ENCODE measurements at regions not wholly inside any gene's neighbourhood (a gene's known extent, or its start where the extent isn't known, plus 50 kb on each side); places are given as distances from the start of the nearest gene placed in this dataset.
A peak's percentile ranks its signal among the peaks of the same experiment; 100 is the strongest.

DNA sequence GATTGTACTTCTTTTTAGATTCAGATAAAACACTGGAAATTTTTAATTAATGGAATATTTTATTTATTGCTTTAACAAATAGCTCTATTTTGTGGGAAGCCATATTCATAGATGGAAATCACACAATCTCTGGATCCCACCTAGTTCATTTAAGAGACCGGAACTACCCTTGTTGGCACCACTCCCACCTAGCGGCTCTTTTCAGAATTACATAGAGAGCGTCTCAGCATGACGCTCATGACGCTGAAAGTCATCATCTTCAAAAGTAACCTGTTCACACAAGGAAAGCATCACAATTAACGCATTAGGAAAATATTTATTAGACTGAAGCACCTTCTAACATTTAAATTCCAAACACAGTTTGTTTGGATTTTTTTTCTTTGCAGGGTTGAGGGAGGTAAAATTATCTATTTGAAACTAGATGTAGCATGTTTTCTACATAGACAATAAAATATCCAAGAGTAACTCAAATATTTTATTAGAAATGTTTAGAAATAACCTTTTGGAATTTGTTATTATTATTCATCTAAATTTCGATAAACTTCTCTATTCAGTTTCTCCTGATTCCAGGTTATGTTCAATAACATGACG is 214.9 kb upstream of the ARRDC4 start:
- peak; percentile 20 for DNase-seq

DNA sequence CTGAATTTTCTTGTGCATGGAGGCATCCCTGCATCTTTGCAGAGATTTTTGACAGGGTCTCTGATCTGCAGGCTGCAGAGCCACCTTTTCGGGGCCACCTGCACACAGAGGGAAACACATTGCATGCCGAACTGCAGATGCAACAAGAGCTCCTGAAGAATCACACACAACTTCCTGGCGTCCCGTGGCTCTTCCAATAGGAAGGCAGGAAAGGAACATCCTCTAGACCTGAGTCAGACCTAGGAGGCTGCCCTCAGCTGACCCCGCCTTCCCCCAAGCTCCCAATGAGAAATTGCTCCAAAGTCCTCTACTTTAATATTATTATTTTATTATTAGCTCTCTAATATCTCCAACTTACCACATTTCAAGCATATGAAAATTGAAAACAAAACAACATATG is 213.2 kb upstream of the ARRDC4 start:
- DNase-seq: peak; percentile 0

GRCh38 chr15:97748576-97748975 is 211.9 kb upstream of the ARRDC4 start:
- no peak for DNase-seq

DNA sequence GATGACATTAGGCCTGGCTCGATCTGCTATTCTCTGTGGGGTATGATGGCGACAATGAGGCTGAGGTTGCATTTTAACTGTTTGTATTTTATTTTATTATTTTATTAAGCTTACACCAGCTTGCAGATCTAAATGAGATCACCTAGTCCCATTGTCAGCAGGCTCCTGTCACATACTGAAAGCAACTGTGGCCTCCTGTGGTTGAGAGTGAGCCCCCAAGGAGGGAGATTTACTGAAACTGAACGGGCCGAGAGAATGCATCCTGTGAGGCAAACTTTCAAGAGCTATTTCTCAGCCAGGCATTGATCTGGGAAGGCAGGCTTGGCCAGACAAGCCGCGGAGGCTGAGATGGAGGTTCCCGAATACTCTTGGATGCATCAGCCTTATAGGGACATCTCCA is 210.4 kb upstream of the ARRDC4 start:
- no peak for DNase-seq

DNA sequence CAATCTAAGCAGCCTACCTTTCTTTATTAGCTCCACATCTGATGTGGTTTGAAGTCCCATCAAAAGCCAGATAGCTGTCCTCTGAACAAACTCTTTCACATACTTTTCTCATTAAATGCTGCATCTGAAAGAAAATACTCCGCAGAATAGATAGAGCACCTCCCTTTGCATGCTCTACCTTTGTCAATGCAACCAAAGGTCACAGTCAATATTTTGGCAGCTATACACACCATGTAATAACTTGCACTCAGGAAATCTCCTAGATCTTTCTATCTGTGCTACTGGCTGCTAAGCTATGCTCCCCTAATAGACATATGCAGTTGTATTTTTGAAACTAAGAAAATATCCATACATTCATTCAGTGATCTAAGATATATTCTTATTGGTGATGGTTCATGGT is 204.8 kb upstream of the ARRDC4 start:
- DNase-seq: no peak

DNA sequence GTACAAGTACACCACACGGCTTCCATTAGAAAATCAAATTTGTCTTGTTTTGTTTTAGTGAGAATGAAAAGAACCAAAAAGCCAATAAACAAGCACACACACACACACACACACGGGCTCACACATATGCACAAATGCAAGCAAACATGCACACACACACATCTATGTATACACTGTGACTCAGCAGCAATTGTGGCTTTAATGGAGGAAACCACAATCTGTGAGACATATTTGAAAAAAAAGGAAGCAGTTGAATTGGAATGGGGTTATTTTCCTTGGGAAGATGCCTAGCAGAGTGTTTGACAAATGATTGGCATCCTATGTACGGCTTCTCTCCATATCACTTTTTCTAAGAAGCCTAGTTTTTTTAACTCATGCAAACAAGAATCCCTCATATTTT is 201.1 kb upstream of the ARRDC4 start:
- DNase-seq: peak; percentile 73

DNA sequence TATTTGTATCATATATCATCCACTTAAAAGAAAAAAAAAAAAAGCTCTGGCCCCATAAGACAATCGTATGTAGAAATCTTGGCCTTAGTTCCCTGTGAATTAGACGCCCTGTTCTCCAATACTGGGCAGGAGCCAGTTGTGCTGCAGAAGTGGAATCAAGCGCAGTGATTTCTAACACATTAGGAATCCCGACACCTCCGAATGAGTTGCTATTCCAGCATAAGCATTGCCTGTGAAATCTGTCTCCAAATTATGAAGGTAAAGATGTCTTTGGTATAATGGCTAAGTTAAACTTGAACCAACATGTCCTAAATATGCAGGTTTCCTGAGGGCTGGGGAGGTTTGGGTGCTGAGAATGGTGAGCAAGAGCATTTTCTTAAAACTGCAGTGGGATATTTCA is 199.4 kb upstream of the ARRDC4 start:
- DNase-seq: no peak

GRCh38 chr15:97783240-97783639 is 177.3 kb upstream of the ARRDC4 start:
- no peak for DNase-seq

DNA sequence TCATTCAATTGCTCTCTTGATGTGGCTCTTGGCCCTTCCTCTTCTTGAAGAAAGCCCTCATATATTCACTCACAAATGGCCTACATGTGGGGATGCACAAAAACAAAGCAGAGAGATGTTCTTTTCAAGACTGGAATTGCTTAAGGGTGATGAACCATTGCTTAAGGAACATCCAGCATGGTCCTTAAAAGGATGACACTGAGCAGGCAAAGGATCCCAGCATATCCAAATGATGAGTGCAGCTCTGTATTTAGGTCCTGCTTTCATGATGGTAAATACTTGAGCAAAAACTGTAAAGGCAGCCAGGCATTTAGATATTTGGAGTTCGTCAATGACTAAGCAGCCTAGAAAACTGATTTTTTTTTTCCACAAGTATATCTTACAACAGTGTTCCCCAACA is 173.8 kb upstream of the ARRDC4 start:
- DNase-seq: no peak

- no peak for DNase-seq
Observed at GRCh38 chr15:97790180-97790579, 170.3 kb upstream of the ARRDC4 start.

- DNase-seq: no peak
Observed at GRCh38 chr15:97791824-97792792, 168.4 kb upstream of the ARRDC4 start.

GRCh38 chr15:97804950-97805349 is 155.6 kb upstream of the ARRDC4 start:
- no peak for DNase-seq

DNA sequence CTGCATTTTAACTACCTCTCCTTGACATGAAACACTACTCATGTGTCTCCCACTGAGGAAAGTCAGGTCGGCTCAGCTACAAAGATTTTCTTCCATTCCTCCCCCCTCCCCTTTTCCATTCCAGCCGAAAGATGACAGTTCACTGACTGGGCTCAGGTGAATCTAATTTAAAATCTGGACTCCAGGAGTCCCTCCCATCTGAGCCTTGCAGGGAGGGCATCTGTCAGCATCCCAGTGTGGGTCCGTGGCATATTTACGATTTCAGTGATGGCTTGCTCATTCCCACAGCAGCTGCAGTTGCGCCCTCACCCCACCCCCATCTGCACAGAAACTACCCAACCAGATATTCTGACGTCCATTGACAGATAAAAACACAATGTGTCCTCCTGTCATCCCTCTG is 153.7 kb upstream of the ARRDC4 start:
- DNase-seq: no peak

DNA sequence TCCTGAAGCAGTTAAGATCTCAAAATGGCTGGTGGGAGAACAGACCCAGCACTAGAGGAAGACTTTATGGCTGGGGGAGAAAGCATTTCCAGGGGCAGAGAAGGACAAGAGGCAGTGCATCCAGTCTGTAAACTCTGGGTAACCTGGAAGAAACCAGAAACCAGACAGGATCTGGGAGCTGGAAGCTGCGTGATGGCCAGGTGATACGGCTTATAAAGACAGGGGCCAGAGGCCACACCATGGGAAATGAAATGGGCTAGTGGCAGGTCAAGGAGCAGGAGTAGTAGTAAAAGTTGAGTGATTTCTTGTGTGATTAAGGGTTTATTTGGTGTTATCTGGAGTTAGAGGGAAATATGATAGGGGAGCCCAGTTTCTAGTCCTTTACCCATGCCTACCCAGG is 144.7 kb upstream of the ARRDC4 start:
- no peak for DNase-seq

- DNase-seq: no peak
Observed at GRCh38 chr15:97817276-97817890, 143.1 kb upstream of the ARRDC4 start.

DNA sequence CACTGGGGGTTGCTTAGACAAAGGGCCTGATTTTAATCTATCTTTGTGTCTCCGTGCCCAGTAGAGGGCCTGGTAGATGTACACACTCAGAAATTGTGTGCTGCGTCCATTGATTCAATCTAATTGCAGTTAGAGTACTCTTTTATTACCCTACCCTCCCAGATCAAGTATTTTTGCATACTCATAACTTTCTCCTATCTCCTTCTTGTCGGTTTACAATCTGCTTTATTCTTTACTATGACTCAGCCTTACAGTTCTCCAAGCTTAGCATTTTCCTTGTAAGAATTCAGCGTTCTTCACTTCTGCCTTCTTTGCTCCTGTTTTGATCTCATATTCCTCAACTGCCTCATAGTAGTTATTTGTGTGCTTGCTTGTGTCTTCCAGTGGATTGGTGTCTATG is 124.5 kb upstream of the ARRDC4 start:
- DNase-seq: no peak

GRCh38 chr15:97837896-97838295 is 122.6 kb upstream of the ARRDC4 start:
- DNase-seq: no peak

DNA sequence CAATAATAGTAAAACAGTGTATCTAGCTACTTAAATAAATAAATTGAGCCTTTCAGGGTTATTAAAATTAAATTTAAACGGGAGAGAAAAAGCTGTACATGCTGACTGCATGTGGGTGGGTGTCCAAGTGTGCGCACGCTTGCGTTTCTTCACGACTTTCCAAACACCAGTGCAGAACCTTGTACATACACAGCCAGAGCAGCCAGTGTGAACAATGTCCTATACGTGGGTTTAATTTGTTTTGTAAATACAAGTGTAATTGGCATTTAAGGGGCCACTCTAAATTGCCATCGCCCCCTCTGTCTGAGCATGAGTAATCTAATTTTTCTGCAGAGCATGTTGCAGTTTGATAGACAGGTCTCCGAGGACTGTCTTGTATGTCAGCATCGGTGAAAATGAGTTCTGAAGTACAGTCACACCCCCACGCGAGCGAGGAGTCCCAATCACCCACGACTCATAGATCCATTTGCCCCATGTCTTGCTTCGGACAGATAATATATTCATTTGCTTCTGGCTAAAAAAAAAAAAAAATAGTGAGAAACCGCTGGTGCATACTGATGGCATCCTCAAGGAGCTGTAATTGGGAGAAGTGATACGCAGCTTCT is 121.8 kb upstream of the ARRDC4 start:
- no peak for DNase-seq

- DNase-seq: no peak
Observed at GRCh38 chr15:97840501-97840900, 120.0 kb upstream of the ARRDC4 start.

DNA sequence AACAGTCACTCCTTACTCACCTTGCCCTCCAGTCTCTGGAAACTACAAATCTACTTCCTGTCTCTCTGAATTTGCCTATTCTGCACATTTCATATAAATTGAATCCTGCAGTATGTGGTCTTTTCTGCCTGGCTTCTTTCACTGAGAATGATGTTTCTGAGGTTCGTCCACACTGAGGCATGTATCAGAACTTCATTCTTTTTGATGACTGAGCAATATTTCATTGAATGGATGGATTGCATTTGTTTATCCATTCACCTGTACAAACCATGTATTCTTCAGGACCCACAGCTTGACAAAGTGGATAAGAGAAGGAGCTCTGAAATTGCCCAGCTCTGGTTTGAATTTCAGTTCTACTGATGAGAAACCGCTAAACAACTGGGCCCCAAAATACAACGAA is 118.9 kb upstream of the ARRDC4 start:
- no peak for DNase-seq

DNA sequence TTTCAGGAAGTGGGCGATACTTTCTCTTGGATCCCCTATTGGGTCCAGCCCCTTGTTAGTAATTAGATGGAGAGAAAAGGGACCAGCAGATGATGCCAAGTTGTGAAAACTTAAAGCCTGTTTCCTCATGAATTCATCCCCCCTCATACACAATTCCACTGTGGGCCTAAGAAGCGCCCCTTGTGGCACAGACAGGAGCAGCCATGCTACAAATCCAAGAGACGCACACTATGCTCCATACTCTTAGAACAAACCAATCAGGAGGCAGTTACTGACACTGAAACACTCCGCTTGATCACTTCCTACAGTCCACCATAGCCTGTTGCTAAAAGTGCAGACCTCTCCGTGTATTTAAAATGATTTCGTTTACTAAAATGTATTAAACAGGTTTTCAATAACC is 111.3 kb upstream of the ARRDC4 start:
- DNase-seq: no peak

DNA sequence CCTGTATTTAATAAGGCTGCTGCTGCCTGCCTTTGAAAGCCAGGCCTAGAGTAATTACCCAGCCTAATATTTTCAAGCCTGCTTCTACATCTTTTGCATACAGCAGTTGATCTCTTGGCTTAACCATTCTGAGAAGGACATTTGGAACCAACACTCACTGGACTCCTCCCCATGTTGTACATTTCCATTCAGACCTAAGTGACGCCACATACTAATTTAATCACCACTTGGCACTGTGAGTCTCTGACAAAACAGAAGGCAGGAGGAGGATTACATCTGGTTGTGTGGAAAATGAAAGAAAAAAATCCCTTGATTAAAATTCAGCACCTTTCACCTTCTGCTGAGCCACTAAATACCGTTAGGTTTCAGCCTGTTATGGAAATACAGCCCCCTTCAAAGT is 102.2 kb upstream of the ARRDC4 start:
- no peak for DNase-seq

GRCh38 chr15:97861529-97862260 is 98.8 kb upstream of the ARRDC4 start:
- no peak for DNase-seq

Measured in fibroblast of skin of right biceps (primary cell).